DND-41 (cell line): ENCODE measurements at regions not wholly inside any gene's neighbourhood (a gene's known extent, or its start where the extent isn't known, plus 50 kb on each side); places are given as distances from the start of the nearest gene placed in this dataset.

Experiments
- ATAC-seq: fragments of 200-7000 bp; cut with Tn5 transposase; 3 replicates; pipeline ENCODE4 v1.9.1; 2021; ENCODE audit warnings: low read depth; ENCODE audit not compliant: insufficient read depth
- DNase-seq: peaks from one replicate; pipeline ENCODE4 v3.0.0-alpha.2; 2020
- H2AFZ ChIP-seq: 2 replicates; pipeline ENCODE4 v1.6.0; 2012; ENCODE audit warnings: low read depth, low read length
- H3K27ac ChIP-seq: 2 replicates; pipeline ENCODE4 v1.5.1; 2012; ENCODE audit warnings: low read length, inconsistent platforms
- H3K27me3 ChIP-seq: fragments of 200-600 bp; sonication (generic); 2 replicates; pipeline ENCODE4 v1.6.0; 2012; ENCODE audit warnings: low read length, mild to moderate bottlenecking, inconsistent platforms; ENCODE audit not compliant: insufficient read depth, poor library complexity
- H3K36me3 ChIP-seq: 2 replicates; pipeline ENCODE4 v1.5.1; 2012; ENCODE audit warnings: low read length, inconsistent platforms; ENCODE audit not compliant: insufficient read depth
- H3K4me1 ChIP-seq: 2 replicates; pipeline ENCODE4 v1.5.1; 2012; ENCODE audit warnings: mild to moderate bottlenecking, low read length; ENCODE audit not compliant: insufficient read depth
- H3K4me2 ChIP-seq: 2 replicates; pipeline ENCODE4 v1.6.0; 2012; ENCODE audit warnings: mild to moderate bottlenecking, moderate library complexity, low read length, inconsistent platforms; ENCODE audit not compliant: insufficient read depth
- H3K4me3 ChIP-seq, 2 experiments: fragments of 200-600 bp in 1 of 2; shearing (Covaris generic) in 1 of 2; 2 replicates each; pipeline ENCODE4 v1.5.1; 2012 to 2016; ENCODE audit warnings: inconsistent platforms in 2 of 2, low read length in 2 of 2, mild to moderate bottlenecking in 2 of 2, low read depth in 1 of 2, moderate library complexity in 1 of 2
- H3K79me2 ChIP-seq: 2 replicates; pipeline ENCODE4 v1.6.0; 2012; ENCODE audit warnings: low read length, inconsistent platforms; ENCODE audit not compliant: insufficient read depth
- H3K9ac ChIP-seq: 2 replicates; pipeline ENCODE4 v1.6.0; 2012; ENCODE audit warnings: low read depth, mild to moderate bottlenecking, inconsistent platforms, low read length, moderate library complexity
- H3K9me3 ChIP-seq: 2 replicates; pipeline ENCODE4 v1.5.1; 2012; ENCODE audit warnings: low read length, moderate library complexity, mild to moderate bottlenecking, inconsistent platforms; ENCODE audit not compliant: insufficient read depth, severe bottlenecking
- H4K20me1 ChIP-seq: 2 replicates; pipeline ENCODE4 v1.6.0; 2012; ENCODE audit warnings: low read length; ENCODE audit not compliant: insufficient read depth
- CTCF ChIP-seq: IDR thresholded peaks from 2 replicates; pipeline ENCODE4 v1.5.1; 2012; ENCODE audit warnings: borderline replicate concordance, low read length, moderate library complexity, mild to moderate bottlenecking; ENCODE audit not compliant: poor library complexity, severe bottlenecking; ENCODE audit errors: extremely low read depth
- EZH2 ChIP-seq: IDR thresholded peaks from 3 replicates; pipeline ENCODE4 v1.6.1; 2012; ENCODE audit warnings: borderline replicate concordance, low read depth, mild to moderate bottlenecking, moderate library complexity, low read length, inconsistent platforms; ENCODE audit not compliant: severe bottlenecking

GRCh38 chr2:129361688-129362087 lies 617.8 kb upstream of the RAB6C start:
- no peaks in the 10 kb centered on the region for H3K4me1 ChIP-seq
- H3K4me3 ChIP-seq = no peak overlapping the region
- H3K4me2 ChIP-seq = no peak overlapping the region
- H3K79me2 ChIP-seq = no peaks in the 10 kb centered on the region
- ATAC-seq (no peak), DNase-seq (no peak)
- H3K9me3 ChIP-seq = no peaks in the 10 kb centered on the region
- H3K27ac ChIP-seq = no peak overlapping the region
- no peaks in the 10 kb centered on the region for H4K20me1 ChIP-seq
- no peak overlapping the region for H3K9ac ChIP-seq
- no peak overlapping the region for H2AFZ ChIP-seq
- H3K36me3 ChIP-seq = no peaks in the 10 kb centered on the region
- TF ChIP-seq EZH2 (no peak), CTCF (no peak)
- H3K27me3 ChIP-seq = peaks cover 5% of the 10 kb centered on the region

GRCh38 chr2:129366263-129366662 lies 613.2 kb upstream of the RAB6C start:
- no peaks in the 10 kb centered on the region for H3K79me2 ChIP-seq
- no peak overlapping the region for H3K4me3 ChIP-seq
- H3K27ac ChIP-seq = no peak overlapping the region
- H3K27me3 ChIP-seq = peaks cover 5% of the 10 kb centered on the region
- H2AFZ ChIP-seq = no peak overlapping the region
- H3K36me3 ChIP-seq = no peaks in the 10 kb centered on the region
- no peak overlapping the region for H3K9ac ChIP-seq
- TF ChIP-seq EZH2 (no peak), CTCF (no peak)
- no peak for ATAC-seq
- H3K4me2 ChIP-seq = no peak overlapping the region
- H4K20me1 ChIP-seq = no peaks in the 10 kb centered on the region
- DNase-seq = no peak
- no peaks in the 10 kb centered on the region for H3K4me1 ChIP-seq
- no peaks in the 10 kb centered on the region for H3K9me3 ChIP-seq

GRCh38 chr2:129367107-129367506 lies 612.4 kb upstream of the RAB6C start:
- H3K27me3 ChIP-seq = peaks cover 5% of the 10 kb centered on the region
- no peak for TF ChIP-seq CTCF
- TF ChIP-seq EZH2 = no peak
- H3K9ac ChIP-seq = no peak overlapping the region
- H3K79me2 ChIP-seq = no peaks in the 10 kb centered on the region
- H3K4me2 ChIP-seq = no peak overlapping the region
- no peak overlapping the region for H3K27ac ChIP-seq
- H2AFZ ChIP-seq = no peak overlapping the region
- no peak for DNase-seq
- no peaks in the 10 kb centered on the region for H4K20me1 ChIP-seq
- H3K36me3 ChIP-seq = no peaks in the 10 kb centered on the region
- no peak for ATAC-seq
- H3K9me3 ChIP-seq = no peaks in the 10 kb centered on the region
- no peak overlapping the region for H3K4me3 ChIP-seq
- H3K4me1 ChIP-seq = no peaks in the 10 kb centered on the region

GRCh38 chr2:129369437-129369836 lies 610.0 kb upstream of the RAB6C start:
- H3K27ac ChIP-seq = no peak overlapping the region
- no peaks in the 10 kb centered on the region for H3K36me3 ChIP-seq
- no peak overlapping the region for H3K4me3 ChIP-seq
- ATAC-seq = peak; percentile 52; the same call in 1 of the 3 replicates
- no peak for TF ChIP-seq EZH2
- TF ChIP-seq CTCF = no peak
- no peaks in the 10 kb centered on the region for H4K20me1 ChIP-seq
- no peaks in the 10 kb centered on the region for H3K4me1 ChIP-seq
- no peaks in the 10 kb centered on the region for H3K9me3 ChIP-seq
- no peak overlapping the region for H3K4me2 ChIP-seq
- DNase-seq = peak; percentile 20
- H2AFZ ChIP-seq = no peak overlapping the region
- H3K9ac ChIP-seq = no peak overlapping the region
- no peaks in the 10 kb centered on the region for H3K79me2 ChIP-seq
- peaks cover 5% of the 10 kb centered on the region for H3K27me3 ChIP-seq
